HEK293T (cell line): ENCODE measurements at regions not wholly inside any gene's neighbourhood (a gene's known extent, or its start where the extent isn't known, plus 50 kb on each side); places are given as distances from the start of the nearest gene placed in this dataset.

Experiments
- CTCF ChIA-PET: fragments of 350-600 bp; formaldehyde crosslinking; extraction: SDS; loops from one replicate; lab custom pipeline; 2021; ENCODE audit warnings: antibody characterized with exemption, inconsistent platforms; lab: Yijun Ruan, JAX
- POLR2A ChIA-PET: fragments of 350-600 bp; formaldehyde crosslinking; extraction: SDS; loops from one replicate; lab custom pipeline; 2020; ENCODE audit warnings: antibody characterized with exemption, inconsistent platforms; lab: Yijun Ruan, JAX
- DNase-seq: peaks from one replicate; pipeline ENCODE4 v3.0.0; 2012; ENCODE audit warnings: mixed read lengths; ENCODE audit errors: extremely low spot score
- ARNT ChIP-seq: fragments of 450-650 bp; IDR thresholded peaks from 2 replicates; pipeline ENCODE4 v1.6.1; 2017; ENCODE audit warnings: mild to moderate bottlenecking
- BHLHE40 ChIP-seq: fragments of 450-650 bp; IDR thresholded peaks from 2 replicates; pipeline ENCODE4 v1.6.1; 2016; ENCODE audit warnings: mild to moderate bottlenecking, moderate library complexity, borderline replicate concordance
- CTBP1 ChIP-seq: fragments of 450-650 bp; IDR thresholded peaks from 2 replicates; pipeline ENCODE4 v1.6.1; 2016; ENCODE audit warnings: borderline replicate concordance
- ELF4 ChIP-seq: fragments of 450-650 bp; IDR thresholded peaks from 2 replicates; pipeline ENCODE4 v1.6.1; 2017; ENCODE audit warnings: antibody characterized with exemption
- FOXA1 ChIP-seq: fragments of 450-650 bp; IDR thresholded peaks from 2 replicates; pipeline ENCODE4 v1.6.1; 2016; ENCODE audit warnings: mild to moderate bottlenecking
- FOXK2 ChIP-seq: fragments of 450-650 bp; IDR thresholded peaks from 2 replicates; pipeline ENCODE4 v1.6.1; 2016; ENCODE audit warnings: mild to moderate bottlenecking
- FOXM1 ChIP-seq: fragments of 450-650 bp; IDR thresholded peaks from 2 replicates; pipeline ENCODE4 v1.6.1; 2017; ENCODE audit warnings: mild to moderate bottlenecking, borderline replicate concordance
- HDGF ChIP-seq: fragments of 450-650 bp; IDR thresholded peaks from 2 replicates; pipeline ENCODE4 v1.6.1; 2017; ENCODE audit warnings: antibody characterized with exemption, borderline replicate concordance
- L3MBTL2 ChIP-seq: fragments of 450-650 bp; conservative IDR thresholded peaks from 2 replicates; pipeline ENCODE4 v1.6.1; 2016; ENCODE audit warnings: mild to moderate bottlenecking
- LEF1 ChIP-seq: fragments of 450-650 bp; IDR thresholded peaks from 2 replicates; pipeline ENCODE4 v1.6.1; 2017; ENCODE audit warnings: mild to moderate bottlenecking, borderline replicate concordance
- NFRKB ChIP-seq: fragments of 450-650 bp; IDR thresholded peaks from 2 replicates; pipeline ENCODE4 v1.6.1; 2016; ENCODE audit warnings: mild to moderate bottlenecking, moderate library complexity
- SP1 ChIP-seq: fragments of 450-650 bp; IDR thresholded peaks from 2 replicates; pipeline ENCODE4 v1.6.1; 2017
- SUZ12 ChIP-seq: fragments of 450-650 bp; IDR thresholded peaks from 2 replicates; pipeline ENCODE4 v1.6.1; 2016; ENCODE audit warnings: mild to moderate bottlenecking
- TARDBP ChIP-seq: fragments of 450-650 bp; IDR thresholded peaks from 2 replicates; pipeline ENCODE4 v1.6.1; 2016
- ZNF384 ChIP-seq: fragments of 450-650 bp; IDR thresholded peaks from 2 replicates; pipeline ENCODE4 v1.6.1; 2016
- TF ChIP-seq, protein P1 (sequence below): fragments of 450-650 bp; IDR thresholded peaks from 2 replicates; pipeline ENCODE4 v1.6.1; 2016

DNA sequence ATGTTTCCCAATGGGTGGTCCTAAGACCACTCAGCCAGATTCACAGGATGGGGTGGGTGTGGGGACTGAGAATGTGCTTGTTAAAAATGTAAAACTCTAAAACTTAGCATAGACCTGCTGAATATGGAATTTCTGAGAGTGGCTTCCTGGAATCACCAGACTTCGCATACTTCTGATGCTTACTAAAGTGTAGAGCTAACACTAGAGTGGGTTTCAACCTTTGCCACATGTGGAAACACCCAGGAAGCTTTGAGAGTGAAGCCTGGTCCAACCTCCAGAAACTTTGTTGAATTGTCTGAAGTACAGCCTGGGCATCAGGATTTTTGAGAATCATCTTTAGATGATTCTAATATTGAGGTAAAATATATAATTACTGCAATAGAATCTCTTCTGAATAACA, 167.8 kb upstream of the EDNRA start:
- no peak for DNase-seq
- ChIA-PET POLR2A (no interaction called here), CTCF (no interaction called here)
- TF ChIP-seq HDGF = no peak
- no peak for TF ChIP-seq TARDBP
- TF ChIP-seq BHLHE40 = no peak
- TF ChIP-seq ELF4 = no peak

DNA sequence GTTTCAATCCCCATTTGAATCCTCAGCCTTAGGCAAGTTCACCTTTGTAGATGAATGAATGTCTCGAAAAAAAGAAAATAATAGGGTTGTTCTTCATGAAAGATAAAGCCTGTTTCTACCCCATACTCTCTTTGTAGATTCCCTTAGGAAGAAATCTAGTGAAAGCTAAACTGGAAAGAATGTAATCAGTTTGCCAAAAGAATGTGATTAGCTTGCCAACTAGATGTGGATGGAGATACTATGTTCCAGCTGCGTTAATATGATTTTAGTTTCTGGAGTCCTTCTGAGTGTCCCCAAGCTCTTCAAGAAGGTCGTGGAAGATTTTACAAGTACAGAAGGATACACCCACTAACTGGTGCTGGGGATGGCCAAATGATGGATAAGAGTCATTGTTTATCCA, 162.3 kb upstream of the EDNRA start:
- DNase-seq = no peak
- ChIA-PET POLR2A (no interaction called here), CTCF (interaction anchor here (0.9 kb wide), 1 partner anchor 31 kb away, joined by 4 read pairs; no protein-coding TSS in a partner anchor)
- no peak for TF ChIP-seq ELF4
- no peak for TF ChIP-seq FOXA1
- TF ChIP-seq NFRKB = no peak
- TF ChIP-seq, protein P1, sequence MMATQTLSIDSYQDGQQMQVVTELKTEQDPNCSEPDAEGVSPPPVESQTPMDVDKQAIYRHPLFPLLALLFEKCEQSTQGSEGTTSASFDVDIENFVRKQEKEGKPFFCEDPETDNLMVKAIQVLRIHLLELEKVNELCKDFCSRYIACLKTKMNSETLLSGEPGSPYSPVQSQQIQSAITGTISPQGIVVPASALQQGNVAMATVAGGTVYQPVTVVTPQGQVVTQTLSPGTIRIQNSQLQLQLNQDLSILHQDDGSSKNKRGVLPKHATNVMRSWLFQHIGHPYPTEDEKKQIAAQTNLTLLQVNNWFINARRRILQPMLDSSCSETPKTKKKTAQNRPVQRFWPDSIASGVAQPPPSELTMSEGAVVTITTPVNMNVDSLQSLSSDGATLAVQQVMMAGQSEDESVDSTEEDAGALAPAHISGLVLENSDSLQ = no peak
- TF ChIP-seq BHLHE40 = no peak

DNA sequence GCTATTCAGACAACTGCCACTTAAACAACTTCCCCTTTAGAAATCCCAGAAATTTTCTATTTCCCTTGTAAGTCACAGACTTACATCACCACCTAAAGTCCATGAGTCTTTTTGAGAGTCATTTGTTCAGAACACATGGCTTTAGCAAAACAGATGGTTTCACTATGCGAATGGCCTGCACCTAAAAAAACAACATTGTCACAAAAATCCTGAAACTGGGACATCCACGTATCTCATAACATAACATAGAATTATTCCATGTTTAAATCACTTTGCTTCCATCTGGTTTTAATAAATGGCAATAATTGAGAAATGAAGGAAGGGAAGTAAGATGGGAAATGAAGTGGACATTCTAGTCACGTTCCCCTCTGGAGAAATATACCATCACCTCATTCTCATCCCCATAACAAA, 155.3 kb upstream of the EDNRA start:
- ChIA-PET CTCF (no interaction called here), POLR2A (no interaction called here)
- no peak for TF ChIP-seq SUZ12
- DNase-seq = no peak

DNA sequence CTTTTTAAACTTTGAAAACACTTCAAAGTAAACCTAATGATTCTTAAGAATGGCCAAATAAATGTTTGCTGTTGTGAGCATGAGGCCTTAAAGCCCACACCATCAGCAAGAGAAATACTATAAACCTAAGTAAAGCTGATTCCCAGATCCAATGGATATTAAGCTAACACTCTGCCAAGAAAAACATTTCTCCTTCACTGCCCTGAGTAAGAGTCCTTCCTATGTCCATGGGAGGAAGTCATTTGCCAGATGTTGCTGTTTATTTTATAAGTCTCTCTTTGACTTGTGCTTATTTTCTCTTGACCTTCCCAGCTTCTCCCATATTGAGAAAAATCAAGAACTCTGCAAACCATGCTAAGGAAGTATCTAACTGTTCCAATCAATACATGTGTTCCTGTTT, 154.3 kb upstream of the EDNRA start:
- CTCF ChIA-PET = interaction anchor here (0.6 kb wide), 1 partner anchor 199 kb away, joined by 4 read pairs; no protein-coding TSS in a partner anchor
- TF ChIP-seq, protein P1 = no peak
- TF ChIP-seq ELF4 (no peak), FOXA1 (no peak), FOXM1 (no peak), HDGF (no peak), ARNT (no peak), SUZ12 (no peak), SP1 (no peak), LEF1 (no peak), NFRKB (no peak), ZNF384 (no peak), BHLHE40 (no peak), CTBP1 (no peak), TARDBP (no peak), FOXK2 (no peak)
- no peak for DNase-seq
- POLR2A ChIA-PET = no interaction called here

DNA sequence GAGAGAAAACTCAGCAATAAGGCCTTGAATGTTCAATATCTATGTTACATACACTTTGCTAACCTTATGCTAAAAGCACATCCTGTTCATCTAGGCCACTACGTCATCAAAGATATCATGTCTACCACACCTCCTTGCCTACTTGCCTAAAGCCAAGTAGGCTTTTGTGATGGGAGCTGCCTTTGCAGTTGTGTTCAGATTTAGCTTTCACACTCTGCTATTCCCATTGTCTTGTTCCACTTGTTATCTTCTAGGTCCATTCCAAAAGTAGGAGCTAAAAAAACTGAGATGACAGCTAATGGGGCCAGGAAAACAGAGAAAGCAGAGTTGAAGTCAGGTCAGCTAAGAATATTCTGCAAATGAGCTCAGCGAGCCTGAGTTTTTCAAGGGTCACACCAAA, 153.6 kb upstream of the EDNRA start:
- DNase-seq = no peak
- TF ChIP-seq ARNT = no peak
- TF ChIP-seq CTBP1 = no peak
- no peak for TF ChIP-seq L3MBTL2
- no peak for TF ChIP-seq ZNF384
- TF ChIP-seq NFRKB = no peak
- no peak for TF ChIP-seq TARDBP
- no peak for TF ChIP-seq FOXM1
- TF ChIP-seq SP1 = no peak
- no peak for TF ChIP-seq BHLHE40
- TF ChIP-seq HDGF = no peak
- no peak for TF ChIP-seq FOXK2
- no peak for TF ChIP-seq LEF1
- no peak for TF ChIP-seq SUZ12
- no peak for TF ChIP-seq FOXA1
- TF ChIP-seq, protein P1 = no peak
- no peak for TF ChIP-seq ELF4
- ChIA-PET POLR2A (no interaction called here), CTCF (no interaction called here)

DNA sequence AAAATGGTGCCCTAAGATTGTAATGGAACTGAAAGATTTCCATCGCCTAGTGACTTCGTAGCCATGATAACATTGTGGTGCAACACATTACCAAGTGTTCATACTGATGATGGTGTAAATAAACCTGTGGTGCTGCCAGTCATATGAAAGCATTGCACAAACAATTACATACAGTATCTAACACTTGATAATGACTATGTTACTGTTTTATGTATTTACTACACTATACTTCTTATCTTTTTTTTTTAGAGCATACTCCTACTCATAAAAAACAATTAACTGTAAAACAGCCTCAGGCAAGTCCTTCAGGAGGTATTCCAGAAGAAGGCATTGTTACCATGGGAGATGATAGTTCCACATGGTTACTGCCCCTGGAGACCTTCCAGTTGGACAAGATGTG, 152.7 kb upstream of the EDNRA start:
- ChIA-PET CTCF (interaction anchor here (0.6 kb wide), 1 partner anchor 60 kb away, joined by 3 read pairs; no protein-coding TSS in a partner anchor), POLR2A (no interaction called here)
- TF ChIP-seq FOXK2 = no peak
- no peak for TF ChIP-seq ARNT
- no peak for TF ChIP-seq NFRKB
- no peak for DNase-seq

DNA sequence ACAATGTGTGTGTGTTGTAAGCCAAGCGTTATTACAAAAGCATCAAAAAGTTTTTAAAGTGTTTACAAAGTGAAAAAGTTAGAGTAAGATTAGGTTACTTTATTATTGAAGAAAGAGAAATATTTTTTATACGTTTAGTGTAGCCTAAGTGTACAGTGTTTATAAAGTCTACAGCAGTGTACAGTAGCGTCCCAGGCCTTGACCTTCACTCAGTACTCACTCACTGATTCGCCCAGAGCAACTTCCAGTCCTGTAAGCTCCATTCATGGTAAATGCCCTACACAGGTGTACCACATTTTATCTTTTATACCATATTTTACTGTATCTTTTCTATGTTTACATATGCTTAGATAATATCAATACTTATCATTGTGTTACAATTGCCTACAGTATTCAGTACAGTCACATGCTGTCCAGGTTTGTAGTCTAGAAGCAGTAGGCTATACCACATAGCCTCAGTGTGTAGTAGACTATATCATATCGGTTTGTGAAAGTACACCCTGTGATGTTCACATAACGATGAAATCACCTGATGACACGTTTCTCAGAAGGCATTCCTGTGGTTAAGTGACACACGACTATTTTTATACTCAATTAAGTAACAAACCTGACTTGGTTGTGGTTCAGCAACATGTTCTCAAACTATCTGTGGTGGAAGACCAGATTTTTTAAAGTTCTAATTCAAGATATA, 152.0 kb upstream of the EDNRA start:
- ChIA-PET CTCF (interaction anchor here (0.6 kb wide), 1 partner anchor 59 kb away, joined by 3 read pairs; no protein-coding TSS in a partner anchor), POLR2A (no interaction called here)
- TF ChIP-seq SP1 = no peak
- TF ChIP-seq NFRKB = no peak
- TF ChIP-seq LEF1 = no peak
- TF ChIP-seq TARDBP = no peak
- TF ChIP-seq FOXK2 = no peak
- DNase-seq = no peak
